Left cardiac atrium (tissue), 4 donors: ENCODE measurements at regions not wholly inside any gene's neighbourhood (a gene's known extent, or its start where the extent isn't known, plus 50 kb on each side); places are given as distances from the start of the nearest gene placed in this dataset.
A peak's percentile ranks its signal among the peaks of the same experiment; 100 is the strongest.
"Not testable (repeated sequence)": the region's sequence is repeated elsewhere in the genome, so short reads cannot be mapped to it uniquely, and the experiment has no call there.

Experiments used
- ATAC-seq, 2 donors: fragments of 200-7000 bp; cut with Tn5 transposase; one replicate each; pipeline ENCODE4 v1.9.1; 2020; ENCODE audit warnings: mild to moderate bottlenecking in 2 of 2, moderate library complexity in 2 of 2
- DNase-seq: peaks from one replicate; pipeline ENCODE4 v3.0.0-alpha.2; 2020
- intact Hi-C, 2 donors: fragments of 100-400 bp; cut with DNase I; formaldehyde crosslinking; loops; one replicate each; pipeline versions ENCODE4 v1.14.1 to v1.15.1; 2022 to 2023
- donor health status: DM: no; HTN: yes; CAD: no.
- donor health status: DM: no; HTN: yes; CAD: no; lungs with severe emphysema.
- donor health status: DM: yes; HTN: yes; CAD: no.
- donor health status: Dilated cardiomyopathy.

DNA sequence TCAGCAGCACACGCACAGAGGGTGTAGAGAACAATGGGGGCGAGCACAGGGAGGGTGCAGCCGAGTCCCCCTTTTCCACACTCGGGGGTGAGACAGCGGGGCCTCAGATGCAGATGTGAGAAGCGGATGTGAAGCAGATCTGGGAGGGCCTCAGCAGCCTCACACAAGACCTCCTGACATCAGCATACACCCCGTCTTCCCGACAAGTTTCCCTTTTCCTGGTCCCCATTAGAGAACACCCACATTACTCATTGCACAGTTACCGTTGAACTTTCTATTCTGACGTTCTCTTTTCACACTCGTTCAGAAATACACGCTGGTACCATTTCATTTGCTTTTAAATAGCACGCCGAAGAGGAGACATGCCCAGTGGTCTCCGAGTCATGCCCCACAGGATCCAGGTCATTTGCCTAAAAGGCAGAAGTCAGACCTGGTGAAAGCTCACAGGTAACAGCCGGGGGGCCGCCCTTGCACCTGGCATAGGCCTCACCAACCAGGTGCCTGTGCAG lies 129.5 kb upstream of the ID2 start:
- intact Hi-C loops, result no loop called here
- no peak for DNase-seq
- no peak for ATAC-seq

DNA sequence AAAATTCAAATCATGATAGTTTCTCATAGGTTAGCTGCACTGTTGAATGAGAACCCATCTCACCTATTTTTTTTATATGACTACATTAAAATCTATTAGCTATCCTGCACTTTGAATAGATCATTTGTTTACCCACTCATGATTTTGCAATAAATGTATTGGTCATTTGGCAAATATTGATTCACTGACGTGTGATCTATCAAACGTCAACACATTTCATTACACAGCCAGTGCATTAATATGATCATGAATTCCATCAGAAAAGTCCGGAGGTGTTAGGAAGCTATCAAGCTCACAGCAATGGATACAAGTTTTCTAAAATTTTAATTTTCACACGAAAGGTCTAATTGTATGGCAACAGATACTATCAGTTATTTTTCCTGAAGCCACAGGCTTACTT lies 128.2 kb upstream of the ID2 start:
- ATAC-seq, result no peak
- DNase-seq, result no peak
- intact Hi-C loops, result no loop called here

DNA sequence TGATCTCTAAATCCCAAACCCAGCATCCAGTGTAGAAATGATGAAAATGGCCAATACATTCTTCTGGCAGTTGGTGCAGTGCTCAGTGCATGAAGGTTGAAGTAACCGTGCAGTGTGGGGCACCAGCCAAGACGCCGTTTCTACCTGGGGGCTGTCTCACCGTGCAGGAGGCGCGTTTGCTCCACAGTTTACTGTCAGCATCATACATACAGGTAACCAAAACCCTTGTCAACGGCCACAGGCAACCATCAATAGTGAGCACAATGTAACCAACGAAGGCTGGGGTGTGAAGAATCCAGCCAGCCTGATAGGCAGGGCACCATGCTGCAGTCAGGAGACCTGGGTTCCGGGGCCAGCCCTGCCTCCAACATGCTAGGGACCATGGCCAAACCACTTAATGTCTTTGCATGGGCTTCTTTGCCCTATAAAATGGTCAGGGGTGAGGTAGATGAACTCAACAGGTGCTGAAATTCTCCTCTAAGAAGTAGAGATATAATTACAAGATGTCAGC lies 127.5 kb upstream of the ID2 start:
- intact Hi-C loops, result no loop called here
- no peak for ATAC-seq
- DNase-seq, result no peak

DNA sequence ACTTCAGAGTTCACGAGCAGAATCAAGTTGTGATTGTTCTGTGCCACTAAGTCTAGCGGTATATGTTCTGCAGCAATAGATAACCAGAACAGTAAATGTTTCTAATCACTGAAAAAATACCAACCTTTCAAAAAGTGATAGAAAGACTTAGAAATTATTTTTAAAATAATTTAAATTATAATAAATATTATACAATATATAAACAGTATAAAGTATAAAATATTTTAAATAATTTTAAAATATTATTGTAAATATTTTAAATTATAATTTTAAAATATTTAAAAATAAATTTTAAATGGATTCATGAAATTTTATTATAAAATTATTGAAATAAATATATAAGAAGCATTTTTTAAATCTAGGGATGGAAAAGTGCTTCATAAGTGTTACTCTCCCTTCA lies 126.3 kb upstream of the ID2 start:
- intact Hi-C loops, result no loop called here
- DNase-seq, result no peak
- ATAC-seq, result no peak

- no peak for DNase-seq
- no peak for ATAC-seq
- intact Hi-C loops, result no loop called here
Measured at GRCh38 chr2:8558096-8558495, 123.8 kb upstream of the ID2 start.

DNA sequence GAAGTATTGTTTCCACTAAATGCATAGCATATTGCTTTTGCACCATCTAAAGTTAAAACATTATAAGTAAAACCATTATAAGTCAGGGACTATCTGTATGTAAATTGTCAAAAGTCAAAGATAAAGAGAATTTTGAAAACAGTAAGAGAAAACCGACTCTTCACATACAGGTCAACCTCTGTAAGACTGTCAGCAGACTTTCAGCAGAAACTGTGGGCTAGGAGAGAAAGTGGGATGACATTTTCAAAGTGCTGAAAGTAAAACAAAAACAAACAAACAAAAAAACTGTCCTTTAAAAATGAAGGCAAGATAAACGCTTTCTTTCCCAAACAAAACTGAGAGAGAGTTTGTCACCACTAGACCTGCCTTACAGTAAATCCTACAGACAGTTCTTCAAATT lies 122.9 kb upstream of the ID2 start:
- no peak for ATAC-seq
- intact Hi-C loops, result no loop called here
- no peak for DNase-seq

DNA sequence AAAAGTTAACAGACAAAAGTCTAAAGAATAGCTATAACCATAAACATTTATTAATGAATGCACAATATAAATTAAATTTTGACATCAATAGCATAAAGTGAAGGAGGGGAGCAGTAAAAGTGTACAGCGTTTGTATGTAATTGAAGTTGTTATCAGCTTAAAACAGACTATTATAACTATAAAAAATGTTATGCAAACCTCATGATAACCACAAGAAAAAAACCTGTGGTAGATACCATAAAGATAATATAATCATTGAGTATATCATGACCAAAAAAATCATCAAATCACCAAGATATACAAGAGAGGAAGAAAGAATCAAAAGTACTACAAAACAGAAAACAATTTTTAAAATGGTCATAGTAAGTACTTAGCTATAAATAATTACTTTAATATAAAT lies 122.1 kb upstream of the ID2 start:
- ATAC-seq (no peak), DNase-seq (no peak)
- intact Hi-C loops, result no loop called here

DNA sequence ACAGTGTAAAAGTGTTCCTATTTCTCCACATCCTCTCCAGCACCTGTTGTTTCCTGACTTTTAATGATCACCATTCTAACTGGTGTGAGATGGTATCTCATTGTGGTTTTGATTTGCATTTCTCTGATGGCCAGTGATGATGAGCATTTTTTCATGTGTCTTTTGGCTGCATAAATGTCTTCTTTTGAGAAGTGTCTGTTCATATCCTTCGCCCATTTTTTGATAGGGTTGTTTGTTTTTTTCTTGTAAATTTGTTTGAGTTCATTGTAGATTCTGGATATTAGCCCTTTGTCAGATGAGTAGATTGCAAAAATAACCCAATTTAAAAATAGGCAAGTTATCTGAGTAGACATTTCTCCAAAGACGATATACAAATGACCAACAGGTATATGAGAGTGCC lies 120.2 kb upstream of the ID2 start:
- intact Hi-C loops, ATAC-seq, DNase-seq: not testable (repeated sequence)

DNA sequence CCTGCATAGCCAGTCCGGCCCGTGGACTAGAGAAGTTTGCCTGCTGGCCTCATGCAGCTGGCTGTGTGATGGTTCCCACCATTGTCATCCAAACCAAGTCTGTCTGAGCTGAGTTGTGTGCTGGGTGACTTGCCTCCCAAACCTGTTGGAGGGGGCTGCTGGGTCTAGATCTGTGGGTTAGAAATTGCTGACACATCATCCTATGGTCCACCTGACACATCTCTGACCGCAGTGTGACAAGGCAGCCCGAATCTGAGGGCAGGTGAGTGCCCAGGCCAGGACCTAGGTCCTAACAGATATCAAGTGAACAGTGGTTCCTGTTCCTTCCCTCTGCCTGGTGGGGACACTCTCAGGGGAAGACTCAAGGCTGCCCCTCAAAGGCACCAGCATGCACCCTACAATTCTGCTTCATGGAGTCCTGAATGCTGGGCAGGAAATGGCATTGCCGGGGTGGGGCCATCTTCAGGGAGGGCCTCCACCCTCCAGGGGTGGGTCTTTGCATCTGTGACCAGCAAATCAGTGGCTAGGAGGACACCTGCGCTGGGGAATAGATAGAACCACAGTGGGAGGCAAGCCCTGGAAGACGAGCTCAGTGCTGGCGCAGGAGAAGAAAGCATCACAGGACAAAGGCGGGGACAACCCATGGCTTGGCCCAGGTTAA lies 117.9 kb upstream of the ID2 start:
- intact Hi-C loops, result no loop called here
- DNase-seq (no peak), ATAC-seq (no peak)

DNA sequence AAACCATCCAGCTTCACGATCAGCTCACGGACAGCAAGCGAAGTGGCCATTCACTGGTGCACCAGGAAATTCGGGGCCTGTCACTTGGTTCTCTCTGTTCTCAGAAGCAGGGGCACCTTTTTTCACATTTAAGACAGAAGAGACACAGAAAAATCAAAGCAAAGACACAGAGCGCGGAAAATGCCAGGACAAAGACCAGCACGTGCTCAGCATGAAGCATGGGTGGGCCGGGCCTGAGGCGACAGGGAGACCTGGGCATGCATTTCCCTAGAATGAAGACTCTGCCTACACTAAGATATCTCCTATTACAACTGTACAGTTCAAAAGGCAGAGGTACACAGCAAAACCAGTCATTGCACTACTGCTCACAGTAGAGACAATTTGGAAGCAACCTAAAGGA lies 117.4 kb upstream of the ID2 start:
- intact Hi-C loops, result no loop called here
- ATAC-seq (no peak), DNase-seq (no peak)

- intact Hi-C loops, result no loop called here
- ATAC-seq, result no peak
- no peak for DNase-seq
Measured at GRCh38 chr2:8565399-8566154, 116.3 kb upstream of the ID2 start.

GRCh38 chr2:8566155-8566670 lies 115.6 kb upstream of the ID2 start:
- ATAC-seq (no peak), DNase-seq (no peak)
- intact Hi-C loops, result no loop called here

GRCh38 chr2:8566774-8567468 lies 114.9 kb upstream of the ID2 start:
- DNase-seq (peak; percentile 34), ATAC-seq (peak; percentile 70 to 71)
- intact Hi-C loops, result no loop called here

- ATAC-seq (peak in 1 of 2 donors; percentile 3), DNase-seq (no peak)
- intact Hi-C loops, result no loop called here
Measured at GRCh38 chr2:8567469-8568260, 114.2 kb upstream of the ID2 start.

DNA sequence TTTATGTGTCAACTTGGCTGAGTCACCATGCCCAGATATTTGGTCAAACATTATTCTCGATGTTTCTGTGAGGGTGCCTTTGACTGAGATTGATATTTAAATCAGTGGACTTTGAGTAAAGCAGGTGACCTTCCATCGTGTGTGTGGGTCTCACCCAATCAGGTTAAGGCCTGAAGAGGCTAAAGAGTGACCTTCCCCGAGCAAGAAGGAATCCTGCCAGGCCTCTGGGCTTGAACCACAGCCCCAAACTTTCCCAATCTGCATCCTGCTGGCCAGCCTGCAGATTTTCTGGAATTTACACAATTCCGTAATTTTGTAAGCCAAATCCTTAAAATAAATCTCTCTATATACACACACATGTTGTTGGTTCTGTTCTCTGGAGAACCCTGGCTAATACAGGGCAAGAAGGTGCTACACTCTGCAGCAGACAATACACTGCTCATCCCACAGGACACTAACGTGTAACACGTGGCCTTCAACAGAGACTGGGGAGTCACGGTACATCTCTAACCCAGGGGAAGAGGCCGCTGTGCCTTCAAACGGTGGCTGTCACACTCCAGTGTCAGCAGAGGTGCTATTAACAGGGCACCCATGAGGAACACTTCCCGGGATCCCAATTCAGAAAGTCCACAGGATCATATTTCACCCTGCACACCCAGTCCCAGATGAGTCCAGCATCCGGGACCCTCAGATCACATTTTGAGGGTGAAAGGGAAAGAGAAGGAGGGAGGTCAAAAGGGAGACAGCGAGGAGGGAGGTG lies 113.1 kb upstream of the ID2 start:
- DNase-seq (no peak), ATAC-seq (peak in 1 of 2 donors; percentile 44)
- intact Hi-C loops, result no loop called here

DNA sequence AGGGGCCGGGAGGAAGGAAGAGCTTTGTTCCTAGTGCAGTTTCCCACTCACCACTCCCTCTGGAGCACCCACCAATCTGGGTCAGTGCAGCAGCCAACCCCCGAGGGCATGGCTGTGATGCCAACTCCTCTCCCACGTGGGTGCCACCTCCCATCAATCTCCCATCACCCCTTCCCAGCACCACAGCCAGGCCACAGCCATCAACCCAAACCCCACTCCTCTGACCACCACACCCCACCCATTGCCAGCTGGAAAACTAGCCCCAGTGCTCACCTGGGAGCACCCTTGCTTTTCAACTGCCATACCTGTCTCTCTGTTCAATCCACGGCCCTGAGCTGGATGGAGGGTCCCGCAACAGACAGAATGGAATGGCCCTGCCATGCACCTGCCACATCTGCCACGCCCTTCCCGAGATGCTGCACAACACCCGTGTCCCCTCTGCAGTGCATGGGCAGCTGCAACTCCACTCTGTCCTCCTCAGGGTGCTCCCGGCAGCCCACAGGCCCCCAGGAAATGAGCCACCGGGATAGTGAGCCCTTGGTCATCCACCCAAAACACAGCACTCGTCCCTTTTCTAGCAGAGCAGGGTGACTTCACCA lies 112.4 kb upstream of the ID2 start:
- intact Hi-C loops, result no loop called here
- DNase-seq (no peak), ATAC-seq (no peak)

DNA sequence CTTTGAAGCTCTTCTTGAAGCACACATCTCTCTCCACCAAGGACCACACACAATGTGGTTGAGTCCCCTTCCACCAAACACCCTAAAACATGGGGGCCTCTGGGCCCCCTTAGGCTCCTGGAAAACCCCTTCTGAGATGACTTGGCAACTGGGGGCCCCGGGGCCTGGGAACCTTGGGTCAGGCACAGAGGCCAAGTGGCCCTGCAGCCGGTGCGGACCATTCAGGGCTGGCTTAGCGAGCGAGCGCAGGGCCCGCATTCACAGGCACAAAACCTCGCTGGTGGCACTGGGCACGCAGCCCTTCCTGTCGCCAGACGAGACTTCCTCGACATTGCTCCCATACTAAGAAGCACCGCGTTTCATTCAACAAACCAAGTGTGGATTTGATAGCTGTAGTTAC lies 111.2 kb upstream of the ID2 start:
- no peak for DNase-seq
- no peak for ATAC-seq
- intact Hi-C loops, result no loop called here

- intact Hi-C loops, result no loop called here
- DNase-seq, result no peak
- ATAC-seq, result no peak
Measured at GRCh38 chr2:8571301-8571791, 110.5 kb upstream of the ID2 start.
